Lower lobe of right lung (tissue), 2 donors: ENCODE measurements at regions not wholly inside any gene's neighbourhood (a gene's known extent, or its start where the extent isn't known, plus 50 kb on each side); places are given as distances from the start of the nearest gene placed in this dataset.

ENCODE experiments used
- ATAC-seq, 2 donors: fragments of 200-7000 bp; cut with Tn5 transposase; one replicate each; pipeline ENCODE4 v1.9.1; 2020 to 2022; ENCODE audit warnings: mild to moderate bottlenecking in 2 of 2, moderate library complexity in 2 of 2
- DNase-seq: peaks from one replicate; pipeline ENCODE4 v3.0.0-alpha.2; 2020
- H3K27ac ChIP-seq: fragments of 200-600 bp; one replicate; pipeline ENCODE4 v1.8.0; 2022
- H3K27me3 ChIP-seq: fragments of 200-600 bp; one replicate; pipeline ENCODE4 v1.8.0; 2022; ENCODE audit warnings: low read depth
- H3K36me3 ChIP-seq: fragments of 200-600 bp; one replicate; pipeline ENCODE4 v1.8.0; 2022; ENCODE audit warnings: mild to moderate bottlenecking
- H3K4me1 ChIP-seq: fragments of 200-600 bp; one replicate; pipeline ENCODE4 v1.8.0; 2022
- H3K4me3 ChIP-seq: fragments of 200-600 bp; one replicate; pipeline ENCODE4 v1.8.0; 2022; ENCODE audit warnings: mild to moderate bottlenecking
- H3K9me3 ChIP-seq: fragments of 200-600 bp; one replicate; pipeline ENCODE4 v1.8.0; 2022
- CTCF ChIP-seq: fragments of 200-600 bp; IDR thresholded peaks from one replicate; pipeline ENCODE4 v1.8.0; 2022; ENCODE audit warnings: antibody characterized with exemption, mild to moderate bottlenecking
- intact Hi-C: fragments of 100-400 bp; cut with DNase I; formaldehyde crosslinking; loops from one replicate; pipeline ENCODE4 v1.11.0; 2022
- donor health status: DM: no; HTN: yes; CAD: no; lungs with severe emphysema.

GRCh38 chr14:44283836-44284235, 223.2 kb downstream of the FSCB start:
- Histone ChIP-seq H3K27me3 (no peaks in the 10 kb centered on the region), H3K27ac (no peak overlapping the region), H3K4me3 (no peak overlapping the region), H3K4me1 (no peaks in the 10 kb centered on the region), H3K36me3 (no peaks in the 10 kb centered on the region), H3K9me3 (no peaks in the 10 kb centered on the region)
- TF ChIP-seq CTCF, result no peak
- ATAC-seq (no peak), DNase-seq (no peak)
- intact Hi-C loops, result no loop called here

- H3K27ac ChIP-seq, result no peak overlapping the region
- DNase-seq (no peak), ATAC-seq (no peak)
- intact Hi-C loops, result no loop called here
- TF ChIP-seq CTCF, result no peak
- no peaks in the 10 kb centered on the region for H3K36me3 ChIP-seq
- H3K9me3 ChIP-seq, result no peaks in the 10 kb centered on the region
- H3K27me3 ChIP-seq, result no peaks in the 10 kb centered on the region
- H3K4me1 ChIP-seq, result no peaks in the 10 kb centered on the region
- no peak overlapping the region for H3K4me3 ChIP-seq
These were observed 227.7 kb downstream of the FSCB start for GRCh38 chr14:44279357-44279756.

DNA sequence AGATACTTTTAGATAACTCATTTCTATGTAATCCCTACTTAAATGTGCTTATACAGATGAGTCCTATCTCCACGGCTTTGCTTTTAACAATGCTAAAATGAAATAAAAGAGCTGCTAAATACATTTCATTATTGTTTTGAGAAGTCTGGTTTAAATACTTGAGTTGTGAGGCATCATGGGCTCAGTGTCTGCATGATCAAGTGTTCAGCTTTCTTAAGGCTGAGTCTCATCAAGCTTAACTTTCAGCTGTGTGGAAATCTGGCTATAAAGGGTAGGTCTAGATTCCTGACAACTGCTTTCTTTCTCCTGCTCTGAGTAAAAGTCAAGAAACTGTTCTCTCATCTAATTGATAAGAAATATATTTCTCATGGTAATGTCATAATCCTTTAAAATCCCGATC, 235.4 kb downstream of the FSCB start:
- no peak for TF ChIP-seq CTCF
- DNase-seq (no peak), ATAC-seq (no peak)
- H3K27ac ChIP-seq, result no peak overlapping the region
- H3K4me1 ChIP-seq, result no peaks in the 10 kb centered on the region
- H3K36me3 ChIP-seq, result no peaks in the 10 kb centered on the region
- H3K9me3 ChIP-seq, result peaks cover 5% of the 10 kb centered on the region
- intact Hi-C loops, result no loop called here
- no peak overlapping the region for H3K4me3 ChIP-seq
- H3K27me3 ChIP-seq, result no peaks in the 10 kb centered on the region

- no peak for ATAC-seq
- Histone ChIP-seq H3K4me1 (no peaks in the 10 kb centered on the region), H3K36me3 (no peaks in the 10 kb centered on the region), H3K4me3 (no peak overlapping the region), H3K9me3 (peaks cover 5% of the 10 kb centered on the region), H3K27ac (no peak overlapping the region), H3K27me3 (no peaks in the 10 kb centered on the region)
- DNase-seq, result no peak
- intact Hi-C loops, result no loop called here
- no peak for TF ChIP-seq CTCF
These were observed 236.1 kb downstream of the FSCB start for GRCh38 chr14:44271006-44271405.

- H3K27ac ChIP-seq, result no peak overlapping the region
- no peaks in the 10 kb centered on the region for H3K36me3 ChIP-seq
- H3K4me1 ChIP-seq, result no peaks in the 10 kb centered on the region
- no peaks in the 10 kb centered on the region for H3K27me3 ChIP-seq
- intact Hi-C loops, result no loop called here
- TF ChIP-seq CTCF, result no peak
- no peak for DNase-seq
- ATAC-seq, result no peak
- H3K9me3 ChIP-seq, result peaks cover 5% of the 10 kb centered on the region
- H3K4me3 ChIP-seq, result no peak overlapping the region
These were observed 241.8 kb downstream of the FSCB start for GRCh38 chr14:44265246-44265645.

DNA sequence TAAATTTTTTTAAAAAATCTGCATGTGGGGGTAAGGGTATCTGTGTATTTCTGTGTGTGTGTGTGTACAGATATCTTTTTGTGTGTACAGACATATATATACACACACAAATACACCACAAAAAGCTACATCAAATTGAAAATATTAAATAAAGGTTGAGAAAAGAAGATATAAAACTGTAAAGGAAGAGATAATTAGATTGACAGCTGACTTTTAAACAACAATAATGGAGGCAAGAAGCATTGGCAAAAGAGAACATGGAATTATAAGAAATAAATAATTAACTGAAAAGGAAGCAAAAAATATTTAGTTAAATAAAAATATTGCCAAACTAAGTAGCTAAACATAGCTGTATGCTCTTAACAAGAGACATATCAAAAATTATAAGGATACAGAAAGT, 291.4 kb downstream of the FSCB start:
- DNase-seq, result no peak

More for the DNA sequence above, 291.4 kb downstream of the FSCB start:
- H3K36me3 ChIP-seq, result no peaks in the 10 kb centered on the region
- H3K27ac ChIP-seq, result no peak overlapping the region
- peaks cover 5% of the 10 kb centered on the region for H3K9me3 ChIP-seq
- no peak for ATAC-seq
- TF ChIP-seq CTCF, result no peak
- H3K4me1 ChIP-seq, result no peaks in the 10 kb centered on the region
- no peaks in the 10 kb centered on the region for H3K27me3 ChIP-seq
- no peak overlapping the region for H3K4me3 ChIP-seq
- intact Hi-C loops, result no loop called here
